ENCODE measurements at regions not wholly inside any gene's neighbourhood (a gene's known extent, or its start where the extent isn't known, plus 50 kb on each side); places are given as distances from the start of the nearest gene placed in this dataset.
"Not testable (repeated sequence)": the region's sequence is repeated elsewhere in the genome, so short reads cannot be mapped to it uniquely, and the experiment has no call there.

- Histone ChIP-seq H3K9me3 (no peaks in the 10 kb centered on the region), H3K36me3 (no peaks in the 10 kb centered on the region), H3K4me3 (replicated peaks in 1 of 3) (peak overlapping the region in 2 of 3 donors; percentile 19 to 44), H3K27me3 (no peaks in the 10 kb centered on the region), H3K27ac (no peak overlapping the region), H3K4me1 (peaks cover 0 to 14% of the 10 kb centered on the region in 2 donors)
- 2 to 3% methylated on average over 85 of the region's 85 CpGs for WGBS, 2 donors
- DNase-seq, result no peak
- intact Hi-C loops (cut with DNase I), result no loop called here
- TF ChIP-seq, protein P1, sequence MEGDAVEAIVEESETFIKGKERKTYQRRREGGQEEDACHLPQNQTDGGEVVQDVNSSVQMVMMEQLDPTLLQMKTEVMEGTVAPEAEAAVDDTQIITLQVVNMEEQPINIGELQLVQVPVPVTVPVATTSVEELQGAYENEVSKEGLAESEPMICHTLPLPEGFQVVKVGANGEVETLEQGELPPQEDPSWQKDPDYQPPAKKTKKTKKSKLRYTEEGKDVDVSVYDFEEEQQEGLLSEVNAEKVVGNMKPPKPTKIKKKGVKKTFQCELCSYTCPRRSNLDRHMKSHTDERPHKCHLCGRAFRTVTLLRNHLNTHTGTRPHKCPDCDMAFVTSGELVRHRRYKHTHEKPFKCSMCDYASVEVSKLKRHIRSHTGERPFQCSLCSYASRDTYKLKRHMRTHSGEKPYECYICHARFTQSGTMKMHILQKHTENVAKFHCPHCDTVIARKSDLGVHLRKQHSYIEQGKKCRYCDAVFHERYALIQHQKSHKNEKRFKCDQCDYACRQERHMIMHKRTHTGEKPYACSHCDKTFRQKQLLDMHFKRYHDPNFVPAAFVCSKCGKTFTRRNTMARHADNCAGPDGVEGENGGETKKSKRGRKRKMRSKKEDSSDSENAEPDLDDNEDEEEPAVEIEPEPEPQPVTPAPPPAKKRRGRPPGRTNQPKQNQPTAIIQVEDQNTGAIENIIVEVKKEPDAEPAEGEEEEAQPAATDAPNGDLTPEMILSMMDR (IDR thresholded peaks at IDR 0.05), result no peak
- no peak for TF ChIP-seq POLR2A (IDR thresholded peaks at IDR 0.05)
These were observed 135.9 kb downstream of the ZNF92 start for GRCh38 chr7:65509368-65510186.

- H3K27me3 ChIP-seq; H3K27ac ChIP-seq; DNase-seq; intact Hi-C loops (cut with DNase I); H3K36me3 ChIP-seq; H3K9me3 ChIP-seq: not testable (repeated sequence)
- peak overlapping the region in 1 of 3 donors; percentile 44 for H3K4me3 ChIP-seq (replicated peaks in 1 of 3)
- H3K4me1 ChIP-seq, result peaks cover 0 to 14% of the 10 kb centered on the region in 2 donors
- WGBS, 2 donors, result 29 to 31% methylated on average over 1 of the region's 1 CpG
These were observed 136.5 kb downstream of the ZNF92 start for GRCh38 chr7:65510187-65510538.

GRCh38 chr7:65519751-65520150 lies 146.1 kb downstream of the ZNF92 start:
- intact Hi-C loops (cut with DNase I); H3K36me3 ChIP-seq; H3K27me3 ChIP-seq; H3K9me3 ChIP-seq; DNase-seq; H3K4me3 ChIP-seq (replicated peaks in 1 of 3); H3K4me1 ChIP-seq; H3K27ac ChIP-seq: not testable (repeated sequence)
- 64 to 78% methylated on average over 1 of the region's 1 CpG for WGBS, 2 donors

- H3K36me3 ChIP-seq; intact Hi-C loops (cut with DNase I); H3K4me3 ChIP-seq (replicated peaks in 1 of 3); H3K4me1 ChIP-seq; H3K27ac ChIP-seq; H3K27me3 ChIP-seq; H3K9me3 ChIP-seq; DNase-seq: not testable (repeated sequence)
- no CpG with 5 or more reads among the region's 5 CpGs for WGBS, 2 donors
These were observed 172.0 kb downstream of the ZNF92 start for GRCh38 chr7:65545465-65546161.

GRCh38 chr7:65549589-65550443 lies 176.2 kb downstream of the ZNF92 start:
- H3K9me3 ChIP-seq, H3K27ac ChIP-seq: not testable (repeated sequence)

DNA sequence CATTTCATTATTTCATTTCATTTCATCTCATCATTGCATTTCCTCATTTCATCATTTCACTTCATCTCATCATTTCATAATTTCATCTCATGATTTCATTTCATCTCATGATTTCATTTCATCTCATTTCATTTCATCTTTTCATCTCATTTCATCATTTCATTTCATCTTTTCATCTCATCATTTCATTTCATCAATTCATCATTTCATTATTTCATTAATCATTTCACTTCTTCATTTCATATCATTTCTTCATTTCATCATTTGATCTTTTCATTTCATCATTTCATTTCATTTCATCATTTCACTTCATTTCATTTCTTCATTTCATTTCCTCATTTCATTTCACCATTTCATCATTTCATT lies 176.8 kb downstream of the ZNF92 start:
- H3K4me1 ChIP-seq; H3K27ac ChIP-seq; H3K4me3 ChIP-seq (replicated peaks in 1 of 3); intact Hi-C loops (cut with DNase I); H3K36me3 ChIP-seq; H3K9me3 ChIP-seq; H3K27me3 ChIP-seq; DNase-seq: not testable (repeated sequence)

More at GRCh38 chr7:65549589-65550443, 176.2 kb downstream of the ZNF92 start:
- 100% methylated on average over 1 of the region's 2 CpGs; no CpG with 5 or more reads in 1 of the 2 donors for WGBS, 2 donors
- H3K4me1 ChIP-seq; intact Hi-C loops (cut with DNase I); H3K36me3 ChIP-seq; H3K27me3 ChIP-seq; H3K4me3 ChIP-seq (replicated peaks in 1 of 3); DNase-seq: not testable (repeated sequence)

DNA sequence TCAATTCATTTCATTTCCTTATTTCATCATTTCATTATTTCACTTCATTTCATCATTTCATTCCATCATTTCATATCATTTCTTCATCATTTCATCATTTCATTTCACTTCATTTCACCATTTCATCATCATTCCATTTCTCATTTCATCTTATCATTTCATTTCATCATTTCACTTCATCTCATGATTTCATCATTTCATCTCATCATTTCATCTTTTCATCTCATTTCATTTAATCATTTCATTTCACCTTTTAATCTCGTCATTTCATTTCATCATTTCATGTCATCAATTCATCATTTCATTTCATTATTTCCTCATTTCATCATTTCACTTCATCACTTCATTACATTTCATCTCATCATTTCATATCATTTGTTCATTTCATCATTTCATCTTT lies 177.4 kb downstream of the ZNF92 start:
- H3K4me3 ChIP-seq (replicated peaks in 1 of 3); intact Hi-C loops (cut with DNase I); H3K27ac ChIP-seq; H3K4me1 ChIP-seq; H3K9me3 ChIP-seq; H3K36me3 ChIP-seq; H3K27me3 ChIP-seq; DNase-seq: not testable (repeated sequence)
- 94 to 97% methylated on average over 1 of the region's 1 CpG for WGBS, 2 donors

DNA sequence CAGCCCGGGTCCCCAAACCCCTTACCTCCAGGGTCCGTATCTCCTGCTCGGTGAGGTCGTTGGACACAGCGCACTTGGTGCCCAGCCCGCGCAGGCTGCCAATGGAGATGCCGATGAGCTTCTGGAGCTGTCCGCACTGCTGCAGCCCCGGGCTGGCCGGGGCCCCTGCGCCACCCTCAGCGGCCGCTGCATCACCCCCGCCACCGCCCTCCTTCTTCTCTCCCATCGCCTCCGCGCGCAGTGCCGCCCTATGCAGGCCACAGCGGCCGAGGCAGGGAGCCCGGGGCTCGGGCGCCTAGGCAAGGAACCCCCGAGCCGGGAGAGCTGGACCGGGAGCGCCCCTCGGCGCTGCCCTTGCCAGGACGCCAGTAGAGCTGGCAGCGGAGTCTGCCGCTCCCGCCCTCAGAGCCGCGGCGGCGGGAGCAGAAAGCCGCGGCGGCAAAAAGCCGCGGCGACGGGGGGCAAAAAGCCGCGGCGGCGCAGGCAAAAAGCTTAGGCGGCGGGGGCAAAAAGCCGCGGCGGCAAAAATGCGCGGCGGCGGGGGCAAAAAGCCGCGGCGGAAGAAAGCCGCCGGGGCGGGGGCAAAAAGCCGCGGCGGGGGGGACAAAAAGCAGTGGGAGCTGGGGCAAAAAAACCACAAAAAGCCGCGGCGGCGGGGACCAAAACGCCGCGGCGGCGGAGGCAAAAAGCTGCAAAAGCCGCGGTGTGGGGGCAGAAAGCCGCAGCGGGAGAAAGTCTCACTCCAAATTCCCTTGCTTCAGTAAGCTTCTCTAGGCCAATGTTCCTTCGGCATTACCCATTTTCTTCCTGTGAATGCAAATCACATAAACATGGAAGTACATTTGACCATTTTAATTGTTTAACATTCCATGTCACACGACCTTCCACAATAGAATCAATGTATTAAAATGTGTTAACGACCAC lies 181.2 kb downstream of the ZNF92 start:
- H3K27ac ChIP-seq; H3K9me3 ChIP-seq; DNase-seq; intact Hi-C loops (cut with DNase I); H3K4me1 ChIP-seq; H3K27me3 ChIP-seq; H3K4me3 ChIP-seq (replicated peaks in 1 of 3); H3K36me3 ChIP-seq: not testable (repeated sequence)
- no CpG with 5 or more reads among the region's 85 CpGs for WGBS, 2 donors

DNA sequence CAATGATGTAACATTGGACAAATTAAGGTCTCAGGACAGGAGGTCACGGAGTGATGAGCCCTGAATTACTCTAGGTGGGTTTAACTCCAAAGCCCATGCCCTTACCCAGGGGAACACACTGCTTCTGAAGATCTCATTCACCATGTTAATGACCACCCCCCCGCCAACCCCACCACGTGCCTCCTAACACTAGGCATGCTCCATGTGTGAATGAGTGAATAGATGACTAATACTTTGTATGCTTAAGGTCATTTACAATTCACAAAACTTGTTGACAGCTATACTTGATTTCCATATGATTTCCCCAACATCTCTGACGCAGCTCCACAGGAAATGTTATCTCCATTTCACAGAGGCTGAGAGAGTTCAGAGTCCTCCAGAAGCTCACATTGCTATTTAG lies 184.9 kb downstream of the ZNF92 start:
- peak; percentile 0 for DNase-seq
- H3K4me1 ChIP-seq; H3K27me3 ChIP-seq; intact Hi-C loops (cut with DNase I); H3K36me3 ChIP-seq; H3K27ac ChIP-seq; H3K9me3 ChIP-seq; H3K4me3 ChIP-seq (replicated peaks in 1 of 3): not testable (repeated sequence)
- 77 to 82% methylated on average over 4 of the region's 4 CpGs for WGBS, 2 donors

DNA sequence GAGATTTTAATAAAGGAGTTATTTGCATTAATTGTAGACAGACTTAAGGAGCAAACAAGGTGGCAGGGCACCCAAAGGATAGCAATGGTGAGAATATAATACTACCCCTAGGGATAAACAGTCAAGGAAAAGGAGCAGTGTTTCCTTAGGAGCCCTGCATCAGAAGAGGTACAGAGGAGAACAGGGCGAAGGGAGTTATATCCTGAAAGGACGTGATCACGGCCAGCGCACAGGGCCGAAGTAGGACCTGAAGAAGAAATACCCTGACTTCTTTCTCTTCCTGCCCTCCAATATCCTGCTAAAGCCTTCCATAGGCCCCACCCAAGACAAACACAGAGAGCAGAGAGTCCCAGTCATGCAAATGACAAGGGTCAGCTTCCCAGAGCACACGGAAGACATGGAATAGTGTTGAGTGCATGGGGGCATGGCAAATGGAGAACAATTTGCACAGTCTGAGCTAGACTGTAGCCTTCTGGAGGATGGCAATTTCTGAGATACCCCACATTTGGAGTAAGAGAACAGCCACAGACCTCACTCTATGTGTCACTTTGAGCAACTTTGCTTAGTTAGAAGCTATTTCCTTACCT lies 188.2 kb downstream of the ZNF92 start:
- H3K27ac ChIP-seq; H3K27me3 ChIP-seq; H3K36me3 ChIP-seq; intact Hi-C loops (cut with DNase I); H3K9me3 ChIP-seq; H3K4me1 ChIP-seq; H3K4me3 ChIP-seq (replicated peaks in 1 of 3): not testable (repeated sequence)
- 87 to 94% methylated on average over 5 of the region's 6 CpGs for WGBS, 2 donors
- peak in 1 of 2 donors; percentile 0 for DNase-seq

Data from thyroid gland (tissue), 4 donors.